CD4-positive, CD25-positive, alpha-beta regulatory T cell (primary cell): ENCODE measurements at regions not wholly inside any gene's neighbourhood (a gene's known extent, or its start where the extent isn't known, plus 50 kb on each side); places are given as distances from the start of the nearest gene placed in this dataset.
A peak's percentile ranks its signal among the peaks of the same experiment; 100 is the strongest.

Source experiments
- ATAC-seq, 2 donors: fragments of 150-1000 bp; cut with Tn5 transposase; one replicate each; pipeline ENCODE4 v1.10.0; 2021; ENCODE audit warnings: low read depth in 2 of 2, moderate number of reproducible peaks in 2 of 2, moderate library complexity in 1 of 2
- DNase-seq, 3 donors: peaks; one replicate each; pipeline versions ENCODE4 v3.0.0 to v3.0.0-alpha.2; 2012 to 2022; ENCODE audit warnings: mixed read lengths in 1 of 3
- H3K27ac ChIP-seq: one replicate; pipeline ENCODE4 v1.7.0; 2013; ENCODE audit warnings: mild to moderate bottlenecking, low read length; ENCODE audit not compliant: insufficient read depth, poor library complexity, severe bottlenecking
- H3K27me3 ChIP-seq: one replicate; pipeline ENCODE4 v1.7.0; 2013; ENCODE audit warnings: low read length; ENCODE audit not compliant: control insufficient read depth, insufficient read depth
- H3K36me3 ChIP-seq: one replicate; pipeline ENCODE4 v1.7.0; 2013; ENCODE audit warnings: mild to moderate bottlenecking, low read length, moderate library complexity; ENCODE audit not compliant: control insufficient read depth, insufficient read depth
- H3K4me1 ChIP-seq: 2 replicates; pipeline ENCODE4 v1.7.0; 2013; ENCODE audit warnings: mild to moderate bottlenecking, low read length; ENCODE audit not compliant: insufficient read depth, control insufficient read depth, poor library complexity, severe bottlenecking
- H3K4me3 ChIP-seq: one replicate; pipeline ENCODE4 v1.7.0; 2013; ENCODE audit warnings: low read depth, mild to moderate bottlenecking, low read length, moderate library complexity
- H3K9me3 ChIP-seq, 2 experiments: 1 replicate in 1 of 2; 2 replicates in 1 of 2; pipeline ENCODE4 v1.7.0; 2013; ENCODE audit warnings: low read length in 2 of 2, mild to moderate bottlenecking in 1 of 2, moderate library complexity in 1 of 2; ENCODE audit not compliant: control insufficient read depth in 2 of 2
- H3K27ac Mint-ChIP-seq, 3 donors: one replicate each; pipeline ENCODE4 v1.8.0; 2020 to 2022; ENCODE audit warnings: mild to moderate bottlenecking in 3 of 3, mixed read lengths in 3 of 3, moderate library complexity in 2 of 3
- H3K27me3 Mint-ChIP-seq: one replicate; pipeline ENCODE4 v1.8.0; 2022; ENCODE audit warnings: mild to moderate bottlenecking, mixed read lengths
- H3K36me3 Mint-ChIP-seq: one replicate; pipeline ENCODE4 v1.8.0; 2020; ENCODE audit warnings: mixed read lengths
- H3K4me1 Mint-ChIP-seq, 4 donors: one replicate each; pipeline ENCODE4 v1.8.0; 2020 to 2022; ENCODE audit warnings: mixed read lengths in 4 of 4, mild to moderate bottlenecking in 1 of 4
- H3K4me3 Mint-ChIP-seq, 4 donors: one replicate each; pipeline ENCODE4 v1.8.0; 2020 to 2022; ENCODE audit warnings: mild to moderate bottlenecking in 4 of 4, mixed read lengths in 4 of 4, moderate library complexity in 3 of 4
- H3K9me3 Mint-ChIP-seq, 7 donors: one replicate each; pipeline ENCODE4 v1.8.0; 2020 to 2022; ENCODE audit warnings: mixed read lengths in 7 of 7, mild to moderate bottlenecking in 3 of 7, moderate library complexity in 2 of 7

GRCh38 chr1:43069461-43070050 lies 102.5 kb downstream of the EBNA1BP2 start:
- no peaks in the 10 kb centered on the region for H3K9me3 Mint-ChIP-seq
- Histone ChIP-seq H3K4me1 (peaks cover 8% of the 10 kb centered on the region), H3K36me3 (no peaks in the 10 kb centered on the region), H3K4me3 (no peak overlapping the region), H3K27ac (no peak overlapping the region), H3K27me3 (no peaks in the 10 kb centered on the region), H3K9me3 (no peaks in the 10 kb centered on the region)
- H3K27ac Mint-ChIP-seq = peak overlapping the region in 2 of 3 donors; percentile 50 to 59
- H3K4me1 Mint-ChIP-seq = peaks cover 0 to 16% (median 13%) of the 10 kb centered on the region in 4 donors
- DNase-seq (no peak), ATAC-seq (no peak)
- H3K4me3 Mint-ChIP-seq = peak overlapping the region in 2 of 4 donors; percentile 37 to 64
- H3K27me3 Mint-ChIP-seq = no peaks in the 10 kb centered on the region
- no peaks in the 10 kb centered on the region for H3K36me3 Mint-ChIP-seq

- H3K4me1 ChIP-seq = peaks cover 8% of the 10 kb centered on the region
- H3K27me3 ChIP-seq = no peaks in the 10 kb centered on the region
- H3K4me1 Mint-ChIP-seq = peaks cover 0 to 16% (median 12%) of the 10 kb centered on the region in 4 donors
- DNase-seq = no peak
- no peaks in the 10 kb centered on the region for H3K27me3 Mint-ChIP-seq
- no peaks in the 10 kb centered on the region for H3K36me3 ChIP-seq
- ATAC-seq = no peak
- no peak overlapping the region for H3K27ac Mint-ChIP-seq
- H3K27ac ChIP-seq = no peak overlapping the region
- no peak overlapping the region for H3K4me3 Mint-ChIP-seq
- H3K4me3 ChIP-seq = no peak overlapping the region
- no peaks in the 10 kb centered on the region for H3K9me3 ChIP-seq
- no peaks in the 10 kb centered on the region for H3K9me3 Mint-ChIP-seq
- no peaks in the 10 kb centered on the region for H3K36me3 Mint-ChIP-seq
Measured at GRCh38 chr1:43068911-43069310, 103.2 kb downstream of the EBNA1BP2 start.

GRCh38 chr1:43067977-43068751 lies 103.9 kb downstream of the EBNA1BP2 start:
- no peaks in the 10 kb centered on the region for H3K27me3 Mint-ChIP-seq
- Histone ChIP-seq H3K36me3 (no peaks in the 10 kb centered on the region), H3K27ac (no peak overlapping the region), H3K27me3 (no peaks in the 10 kb centered on the region), H3K9me3 (no peaks in the 10 kb centered on the region), H3K4me3 (no peak overlapping the region), H3K4me1 (peaks cover 8% of the 10 kb centered on the region)
- ATAC-seq (peak in 1 of 2 donors; percentile 24), DNase-seq (peak in 2 of 3 donors; percentile 9 to 37)
- H3K4me3 Mint-ChIP-seq = peak overlapping the region in 2 of 4 donors; percentile 59 to 64
- H3K4me1 Mint-ChIP-seq = peaks cover 0 to 13% (median 7%) of the 10 kb centered on the region in 4 donors
- H3K9me3 Mint-ChIP-seq = no peaks in the 10 kb centered on the region
- H3K36me3 Mint-ChIP-seq = no peaks in the 10 kb centered on the region
- H3K27ac Mint-ChIP-seq = peak overlapping the region in 1 of 3 donors; percentile 52

- Mint-ChIP-seq H3K27ac (peak overlapping the region in 1 of 3 donors; percentile 52), H3K9me3 (no peaks in the 10 kb centered on the region), H3K4me3 (peak overlapping the region in 2 of 4 donors; percentile 32 to 59), H3K27me3 (no peaks in the 10 kb centered on the region), H3K4me1 (peaks cover 0 to 13% (median 7%) of the 10 kb centered on the region in 4 donors), H3K36me3 (no peaks in the 10 kb centered on the region)
- H3K4me3 ChIP-seq = no peak overlapping the region
- DNase-seq (no peak), ATAC-seq (no peak)
- no peaks in the 10 kb centered on the region for H3K36me3 ChIP-seq
- no peaks in the 10 kb centered on the region for H3K27me3 ChIP-seq
- peaks cover 8% of the 10 kb centered on the region for H3K4me1 ChIP-seq
- no peaks in the 10 kb centered on the region for H3K9me3 ChIP-seq
- no peak overlapping the region for H3K27ac ChIP-seq
Measured at GRCh38 chr1:43067233-43067745, 104.8 kb downstream of the EBNA1BP2 start.

GRCh38 chr1:43066578-43066977 lies 105.5 kb downstream of the EBNA1BP2 start:
- no peak for DNase-seq
- Mint-ChIP-seq H3K36me3 (no peaks in the 10 kb centered on the region), H3K27me3 (no peaks in the 10 kb centered on the region), H3K4me1 (peaks cover 0 to 13% (median 4%) of the 10 kb centered on the region in 4 donors), H3K4me3 (peak overlapping the region in 1 of 4 donors; percentile 30), H3K27ac (no peak overlapping the region), H3K9me3 (no peaks in the 10 kb centered on the region)
- H3K9me3 ChIP-seq = no peaks in the 10 kb centered on the region
- H3K27me3 ChIP-seq = no peaks in the 10 kb centered on the region
- ATAC-seq = no peak
- H3K36me3 ChIP-seq = no peaks in the 10 kb centered on the region
- H3K4me1 ChIP-seq = peaks cover 8% of the 10 kb centered on the region
- no peak overlapping the region for H3K27ac ChIP-seq
- no peak overlapping the region for H3K4me3 ChIP-seq

GRCh38 chr1:43065616-43066399 lies 106.3 kb downstream of the EBNA1BP2 start:
- DNase-seq (no peak), ATAC-seq (no peak)
- no peaks in the 10 kb centered on the region for H3K9me3 ChIP-seq
- Mint-ChIP-seq H3K4me3 (no peak overlapping the region), H3K36me3 (no peaks in the 10 kb centered on the region), H3K27ac (no peak overlapping the region), H3K9me3 (no peaks in the 10 kb centered on the region), H3K4me1 (peaks cover 0 to 13% (median 4%) of the 10 kb centered on the region in 4 donors), H3K27me3 (no peaks in the 10 kb centered on the region)
- H3K4me1 ChIP-seq = peaks cover 8% of the 10 kb centered on the region
- H3K4me3 ChIP-seq = no peak overlapping the region
- H3K27ac ChIP-seq = no peak overlapping the region
- no peaks in the 10 kb centered on the region for H3K27me3 ChIP-seq
- no peaks in the 10 kb centered on the region for H3K36me3 ChIP-seq

GRCh38 chr1:43065191-43065590 lies 106.5 kb upstream of the SLC2A1 start:
- H3K9me3 Mint-ChIP-seq = peaks cover 0 to under 1% (median 0%) of the 10 kb centered on the region in 7 donors
- Histone ChIP-seq H3K9me3 (no peaks in the 10 kb centered on the region), H3K4me3 (no peak overlapping the region), H3K36me3 (no peaks in the 10 kb centered on the region), H3K27ac (no peak overlapping the region), H3K27me3 (no peaks in the 10 kb centered on the region), H3K4me1 (peaks cover 8% of the 10 kb centered on the region)
- no peak overlapping the region for H3K4me3 Mint-ChIP-seq
- H3K36me3 Mint-ChIP-seq = no peaks in the 10 kb centered on the region
- DNase-seq (no peak), ATAC-seq (no peak)
- peaks cover 0 to 13% (median 5%) of the 10 kb centered on the region in 4 donors for H3K4me1 Mint-ChIP-seq
- H3K27ac Mint-ChIP-seq = no peak overlapping the region
- no peaks in the 10 kb centered on the region for H3K27me3 Mint-ChIP-seq
